ENCODE measurements at regions not wholly inside any gene's neighbourhood (a gene's known extent, or its start where the extent isn't known, plus 50 kb on each side); places are given as distances from the start of the nearest gene placed in this dataset.

GRCh38 chr2:145352484-145352883 is 832.6 kb upstream of the ZEB2 start:
- Histone ChIP-seq H3K4me3 (ENCODE audit: low read length in 3 of 3) (no peak overlapping the region), H3K27me3 (ENCODE audit: control insufficient read depth in 3 of 3, insufficient read depth in 3 of 3, low read length in 3 of 3) (no peaks in the 10 kb centered on the region), H3K4me1 (ENCODE audit: control insufficient read depth in 3 of 3, insufficient read depth in 3 of 3, low read length in 3 of 3) (no peaks in the 10 kb centered on the region), H3K9ac (ENCODE audit: low read depth in 1 of 3, low read length in 3 of 3) (no peak overlapping the region), H3K27ac (ENCODE audit: low read depth, low read length) (no peak overlapping the region), H3K36me3 (ENCODE audit: control insufficient read depth in 3 of 3, insufficient read depth in 3 of 3, low read length in 3 of 3) (no peaks in the 10 kb centered on the region), H3K9me3 (ENCODE audit: control insufficient read depth in 3 of 3, low read length in 3 of 3) (no peaks in the 10 kb centered on the region)

- no peaks in the 10 kb centered on the region for H3K36me3 ChIP-seq (ENCODE audit: control insufficient read depth in 3 of 3, insufficient read depth in 3 of 3, low read length in 3 of 3)
Measured at GRCh38 chr2:145351864-145352425, 832.0 kb upstream of the ZEB2 start.

GRCh38 chr2:145350011-145350410 is 830.1 kb upstream of the ZEB2 start:
- no peak overlapping the region for H3K4me3 ChIP-seq (ENCODE audit: low read length in 3 of 3)
- H3K4me1 ChIP-seq (ENCODE audit: control insufficient read depth in 3 of 3, insufficient read depth in 3 of 3, low read length in 3 of 3): no peaks in the 10 kb centered on the region
- peak overlapping the region; percentile 17 for H3K27ac ChIP-seq (ENCODE audit: low read depth, low read length)
- no peak overlapping the region for H3K9ac ChIP-seq (ENCODE audit: low read depth in 1 of 3, low read length in 3 of 3)
- no peaks in the 10 kb centered on the region for H3K36me3 ChIP-seq (ENCODE audit: control insufficient read depth in 3 of 3, insufficient read depth in 3 of 3, low read length in 3 of 3)
- H3K27me3 ChIP-seq (ENCODE audit: control insufficient read depth in 3 of 3, insufficient read depth in 3 of 3, low read length in 3 of 3): no peaks in the 10 kb centered on the region
- H3K9me3 ChIP-seq (ENCODE audit: control insufficient read depth in 3 of 3, low read length in 3 of 3): no peaks in the 10 kb centered on the region

More at GRCh38 chr2:145351864-145352425, 832.0 kb upstream of the ZEB2 start:
- H3K9ac ChIP-seq (ENCODE audit: low read depth in 1 of 3, low read length in 3 of 3): no peak overlapping the region
- H3K27me3 ChIP-seq (ENCODE audit: control insufficient read depth in 3 of 3, insufficient read depth in 3 of 3, low read length in 3 of 3): no peaks in the 10 kb centered on the region
- no peak overlapping the region for H3K4me3 ChIP-seq (ENCODE audit: low read length in 3 of 3)
- no peaks in the 10 kb centered on the region for H3K4me1 ChIP-seq (ENCODE audit: control insufficient read depth in 3 of 3, insufficient read depth in 3 of 3, low read length in 3 of 3)
- H3K9me3 ChIP-seq (ENCODE audit: control insufficient read depth in 3 of 3, low read length in 3 of 3): no peaks in the 10 kb centered on the region
- H3K27ac ChIP-seq (ENCODE audit: low read depth, low read length): no peak overlapping the region

- no peaks in the 10 kb centered on the region for H3K27me3 ChIP-seq (ENCODE audit: control insufficient read depth in 3 of 3, insufficient read depth in 3 of 3, low read length in 3 of 3)
- no peaks in the 10 kb centered on the region for H3K36me3 ChIP-seq (ENCODE audit: control insufficient read depth in 3 of 3, insufficient read depth in 3 of 3, low read length in 3 of 3)
- H3K9me3 ChIP-seq (ENCODE audit: control insufficient read depth in 3 of 3, low read length in 3 of 3): no peaks in the 10 kb centered on the region
- H3K4me3 ChIP-seq (ENCODE audit: low read length in 3 of 3): no peak overlapping the region
- H3K27ac ChIP-seq (ENCODE audit: low read depth, low read length): no peak overlapping the region
- no peak overlapping the region for H3K9ac ChIP-seq (ENCODE audit: low read depth in 1 of 3, low read length in 3 of 3)
- no peaks in the 10 kb centered on the region for H3K4me1 ChIP-seq (ENCODE audit: control insufficient read depth in 3 of 3, insufficient read depth in 3 of 3, low read length in 3 of 3)
Measured at GRCh38 chr2:145344076-145344724, 824.3 kb upstream of the ZEB2 start.

GRCh38 chr2:145343287-145343686 is 823.4 kb upstream of the ZEB2 start:
- Histone ChIP-seq H3K9ac (ENCODE audit: low read depth in 1 of 3, low read length in 3 of 3) (no peak overlapping the region), H3K36me3 (ENCODE audit: control insufficient read depth in 3 of 3, insufficient read depth in 3 of 3, low read length in 3 of 3) (no peaks in the 10 kb centered on the region), H3K4me1 (ENCODE audit: control insufficient read depth in 3 of 3, insufficient read depth in 3 of 3, low read length in 3 of 3) (no peaks in the 10 kb centered on the region), H3K27ac (ENCODE audit: low read depth, low read length) (no peak overlapping the region), H3K9me3 (ENCODE audit: control insufficient read depth in 3 of 3, low read length in 3 of 3) (no peaks in the 10 kb centered on the region), H3K27me3 (ENCODE audit: control insufficient read depth in 3 of 3, insufficient read depth in 3 of 3, low read length in 3 of 3) (no peaks in the 10 kb centered on the region), H3K4me3 (ENCODE audit: low read length in 3 of 3) (no peak overlapping the region)

- H3K4me3 ChIP-seq (ENCODE audit: low read length in 3 of 3): no peak overlapping the region
- H3K36me3 ChIP-seq (ENCODE audit: control insufficient read depth in 3 of 3, insufficient read depth in 3 of 3, low read length in 3 of 3): no peaks in the 10 kb centered on the region
- no peak overlapping the region for H3K27ac ChIP-seq (ENCODE audit: low read depth, low read length)
- no peaks in the 10 kb centered on the region for H3K27me3 ChIP-seq (ENCODE audit: control insufficient read depth in 3 of 3, insufficient read depth in 3 of 3, low read length in 3 of 3)
- H3K9me3 ChIP-seq (ENCODE audit: control insufficient read depth in 3 of 3, low read length in 3 of 3): no peaks in the 10 kb centered on the region
- no peaks in the 10 kb centered on the region for H3K4me1 ChIP-seq (ENCODE audit: control insufficient read depth in 3 of 3, insufficient read depth in 3 of 3, low read length in 3 of 3)
- no peak overlapping the region for H3K9ac ChIP-seq (ENCODE audit: low read depth in 1 of 3, low read length in 3 of 3)
Measured at GRCh38 chr2:145341536-145341935, 821.6 kb upstream of the ZEB2 start.

- no peak overlapping the region for H3K9ac ChIP-seq (ENCODE audit: low read depth in 1 of 3, low read length in 3 of 3)
- H3K27ac ChIP-seq (ENCODE audit: low read depth, low read length): no peak overlapping the region
- H3K27me3 ChIP-seq (ENCODE audit: control insufficient read depth in 3 of 3, insufficient read depth in 3 of 3, low read length in 3 of 3): no peaks in the 10 kb centered on the region
- H3K4me1 ChIP-seq (ENCODE audit: control insufficient read depth in 3 of 3, insufficient read depth in 3 of 3, low read length in 3 of 3): no peaks in the 10 kb centered on the region
- no peaks in the 10 kb centered on the region for H3K36me3 ChIP-seq (ENCODE audit: control insufficient read depth in 3 of 3, insufficient read depth in 3 of 3, low read length in 3 of 3)
- H3K9me3 ChIP-seq (ENCODE audit: control insufficient read depth in 3 of 3, low read length in 3 of 3): no peaks in the 10 kb centered on the region
- no peak overlapping the region for H3K4me3 ChIP-seq (ENCODE audit: low read length in 3 of 3)
Measured at GRCh38 chr2:145339646-145340045, 819.7 kb upstream of the ZEB2 start.

GRCh38 chr2:145332210-145332898 is 812.4 kb upstream of the ZEB2 start:
- Histone ChIP-seq H3K4me1 (ENCODE audit: control insufficient read depth in 3 of 3, insufficient read depth in 3 of 3, low read length in 3 of 3) (no peaks in the 10 kb centered on the region), H3K27ac (ENCODE audit: low read depth, low read length) (no peak overlapping the region)

GRCh38 chr2:145329971-145330370 is 810.1 kb upstream of the ZEB2 start:
- Histone ChIP-seq H3K27ac (ENCODE audit: low read depth, low read length) (no peak overlapping the region), H3K9me3 (ENCODE audit: control insufficient read depth in 3 of 3, low read length in 3 of 3) (no peaks in the 10 kb centered on the region), H3K4me3 (ENCODE audit: low read length in 3 of 3) (no peak overlapping the region), H3K27me3 (ENCODE audit: control insufficient read depth in 3 of 3, insufficient read depth in 3 of 3, low read length in 3 of 3) (no peaks in the 10 kb centered on the region), H3K4me1 (ENCODE audit: control insufficient read depth in 3 of 3, insufficient read depth in 3 of 3, low read length in 3 of 3) (no peaks in the 10 kb centered on the region), H3K9ac (ENCODE audit: low read depth in 1 of 3, low read length in 3 of 3) (no peak overlapping the region), H3K36me3 (ENCODE audit: control insufficient read depth in 3 of 3, insufficient read depth in 3 of 3, low read length in 3 of 3) (no peaks in the 10 kb centered on the region)

More at GRCh38 chr2:145332210-145332898, 812.4 kb upstream of the ZEB2 start:
- Histone ChIP-seq H3K4me3 (ENCODE audit: low read length in 3 of 3) (no peak overlapping the region), H3K9ac (ENCODE audit: low read depth in 1 of 3, low read length in 3 of 3) (no peak overlapping the region), H3K27me3 (ENCODE audit: control insufficient read depth in 3 of 3, insufficient read depth in 3 of 3, low read length in 3 of 3) (no peaks in the 10 kb centered on the region), H3K36me3 (ENCODE audit: control insufficient read depth in 3 of 3, insufficient read depth in 3 of 3, low read length in 3 of 3) (no peaks in the 10 kb centered on the region), H3K9me3 (ENCODE audit: control insufficient read depth in 3 of 3, low read length in 3 of 3) (no peaks in the 10 kb centered on the region)

- no peaks in the 10 kb centered on the region for H3K9me3 ChIP-seq (ENCODE audit: control insufficient read depth in 3 of 3, low read length in 3 of 3)
- no peaks in the 10 kb centered on the region for H3K4me1 ChIP-seq (ENCODE audit: control insufficient read depth in 3 of 3, insufficient read depth in 3 of 3, low read length in 3 of 3)
- H3K27ac ChIP-seq (ENCODE audit: low read depth, low read length): no peak overlapping the region
- H3K36me3 ChIP-seq (ENCODE audit: control insufficient read depth in 3 of 3, insufficient read depth in 3 of 3, low read length in 3 of 3): no peaks in the 10 kb centered on the region
- H3K9ac ChIP-seq (ENCODE audit: low read depth in 1 of 3, low read length in 3 of 3): no peak overlapping the region
- no peaks in the 10 kb centered on the region for H3K27me3 ChIP-seq (ENCODE audit: control insufficient read depth in 3 of 3, insufficient read depth in 3 of 3, low read length in 3 of 3)
- no peak overlapping the region for H3K4me3 ChIP-seq (ENCODE audit: low read length in 3 of 3)
Measured at GRCh38 chr2:145325485-145325884, 805.6 kb upstream of the ZEB2 start.

Measured in skeletal muscle tissue (tissue), 3 donors.